ENCODE measurements at regions not wholly inside any gene's neighbourhood (a gene's known extent, or its start where the extent isn't known, plus 50 kb on each side); places are given as distances from the start of the nearest gene placed in this dataset.

- Histone ChIP-seq H3K4me2 (ENCODE audit: low read length) (no peak overlapping the region), H3K4me3 (ENCODE audit: low read length) (no peak overlapping the region), H3F3A (ENCODE audit: control insufficient read depth, insufficient read depth) (no peaks in the 10 kb centered on the region), H3K27ac (ENCODE audit: low read depth, low read length) (no peak overlapping the region), H3K27me3 (ENCODE audit: control insufficient read depth, low read length) (peaks cover 21% of the 10 kb centered on the region), H3K9me3 (ENCODE audit: control insufficient read depth, insufficient read depth, low read length) (no peaks in the 10 kb centered on the region), H4K20me1 (ENCODE audit: control insufficient read depth, insufficient read depth, low read depth, low read length) (no peaks in the 10 kb centered on the region), H3K79me2 (ENCODE audit: control insufficient read depth, low read length) (no peaks in the 10 kb centered on the region), H3K4me1 (ENCODE audit: control insufficient read depth, low read length) (no peaks in the 10 kb centered on the region), H3K36me3 (ENCODE audit: control insufficient read depth, low read length) (no peaks in the 10 kb centered on the region), H3K9me2 (replicated peaks; ENCODE audit: control insufficient read depth, low read length) (no peaks in the 10 kb centered on the region)
- TF ChIP-seq EZH2phosphoT487 (IDR thresholded peaks at IDR 0.05; ENCODE audit: borderline replicate concordance, low read length) (no peak), CTCF (IDR thresholded peaks at IDR 0.05; ENCODE audit: low read depth, low read length, poor library complexity, severe bottlenecking) (no peak)
These were observed 406.1 kb upstream of the OR4E1 start for GRCh38 chr14:22079766-22080165.

GRCh38 chr14:22073801-22074200 is 400.2 kb upstream of the OR4E1 start:
- Histone ChIP-seq H3K4me2 (ENCODE audit: low read length) (no peak overlapping the region), H3K27ac (ENCODE audit: low read depth, low read length) (no peak overlapping the region), H3K27me3 (ENCODE audit: control insufficient read depth, low read length) (peaks cover 10% of the 10 kb centered on the region), H3K36me3 (ENCODE audit: control insufficient read depth, low read length) (no peaks in the 10 kb centered on the region), H3F3A (ENCODE audit: control insufficient read depth, insufficient read depth) (peaks cover 5% of the 10 kb centered on the region; the same call in 1 of the 2 replicates), H4K20me1 (ENCODE audit: control insufficient read depth, insufficient read depth, low read depth, low read length) (no peaks in the 10 kb centered on the region), H3K9me2 (replicated peaks; ENCODE audit: control insufficient read depth, low read length) (no peaks in the 10 kb centered on the region), H3K9me3 (ENCODE audit: control insufficient read depth, insufficient read depth, low read length) (no peaks in the 10 kb centered on the region), H3K79me2 (ENCODE audit: control insufficient read depth, low read length) (no peaks in the 10 kb centered on the region), H3K4me3 (ENCODE audit: low read length) (no peak overlapping the region), H3K4me1 (ENCODE audit: control insufficient read depth, low read length) (peaks cover 22% of the 10 kb centered on the region)
- TF ChIP-seq EZH2phosphoT487 (IDR thresholded peaks at IDR 0.05; ENCODE audit: borderline replicate concordance, low read length): no peak
- TF ChIP-seq CTCF (IDR thresholded peaks at IDR 0.05; ENCODE audit: low read depth, low read length, poor library complexity, severe bottlenecking): no peak

GRCh38 chr14:22071006-22071405 is 397.4 kb upstream of the OR4E1 start:
- Histone ChIP-seq H3K4me1 (ENCODE audit: control insufficient read depth, low read length) (peaks cover 22% of the 10 kb centered on the region), H4K20me1 (ENCODE audit: control insufficient read depth, insufficient read depth, low read depth, low read length) (no peaks in the 10 kb centered on the region), H3K9me3 (ENCODE audit: control insufficient read depth, insufficient read depth, low read length) (no peaks in the 10 kb centered on the region), H3K4me2 (ENCODE audit: low read length) (peak overlapping the region; percentile 84), H3K79me2 (ENCODE audit: control insufficient read depth, low read length) (no peaks in the 10 kb centered on the region), H3K27me3 (ENCODE audit: control insufficient read depth, low read length) (peaks cover 29% of the 10 kb centered on the region), H3K27ac (ENCODE audit: low read depth, low read length) (peak overlapping the region; percentile 41), H3F3A (ENCODE audit: control insufficient read depth, insufficient read depth) (peaks cover 5% of the 10 kb centered on the region; the same call in 1 of the 2 replicates), H3K9me2 (replicated peaks; ENCODE audit: control insufficient read depth, low read length) (no peaks in the 10 kb centered on the region), H3K4me3 (ENCODE audit: low read length) (peak overlapping the region; percentile 68), H3K36me3 (ENCODE audit: control insufficient read depth, low read length) (no peaks in the 10 kb centered on the region)
- TF ChIP-seq CTCF (IDR thresholded peaks at IDR 0.05; ENCODE audit: low read depth, low read length, poor library complexity, severe bottlenecking) (no peak), EZH2phosphoT487 (IDR thresholded peaks at IDR 0.05; ENCODE audit: borderline replicate concordance, low read length) (peak; percentile 82; the same call in 1 of the 2 replicates)

Data from DOHH2 (cell line).